Glutamatergic neuron (in vitro differentiated cells): ENCODE measurements at regions not wholly inside any gene's neighbourhood (a gene's known extent, or its start where the extent isn't known, plus 50 kb on each side); places are given as distances from the start of the nearest gene placed in this dataset.
A peak's percentile ranks its signal among the peaks of the same experiment; 100 is the strongest.

ENCODE experiments used
- DNase-seq: peaks from one replicate; pipeline ENCODE4 v3.0.0; 2022
- H3K27ac Mint-ChIP-seq: one replicate; pipeline ENCODE4 v1.8.0; 2020; ENCODE audit warnings: mild to moderate bottlenecking, mixed read lengths, inconsistent platforms; ENCODE audit not compliant: unreplicated experiment
- H3K27me3 Mint-ChIP-seq: one replicate; pipeline ENCODE4 v1.8.0; 2020; ENCODE audit warnings: mild to moderate bottlenecking, moderate library complexity, mixed read lengths, inconsistent platforms; ENCODE audit not compliant: unreplicated experiment
- H3K36me3 Mint-ChIP-seq: one replicate; pipeline ENCODE4 v1.8.0; 2020; ENCODE audit warnings: mild to moderate bottlenecking, mixed read lengths, inconsistent platforms; ENCODE audit not compliant: unreplicated experiment
- H3K4me1 Mint-ChIP-seq: one replicate; pipeline ENCODE4 v1.8.0; 2020; ENCODE audit warnings: mild to moderate bottlenecking, low read depth, mixed read lengths, inconsistent platforms; ENCODE audit not compliant: unreplicated experiment
- H3K4me3 Mint-ChIP-seq: one replicate; pipeline ENCODE4 v1.8.0; 2020; ENCODE audit warnings: mild to moderate bottlenecking, mixed read lengths, inconsistent platforms; ENCODE audit not compliant: unreplicated experiment
- H3K9me3 Mint-ChIP-seq: one replicate; pipeline ENCODE4 v1.8.0; 2020; ENCODE audit warnings: mild to moderate bottlenecking, moderate library complexity, mixed read lengths, inconsistent platforms; ENCODE audit not compliant: unreplicated experiment
- TF ChIP-seq, protein P1 (sequence below): fragments of 200-600 bp; sonication (generic); IDR thresholded peaks from one replicate; pipeline ENCODE4 v1.5.0; 2021; ENCODE audit not compliant: partially characterized antibody, unreplicated experiment

DNA sequence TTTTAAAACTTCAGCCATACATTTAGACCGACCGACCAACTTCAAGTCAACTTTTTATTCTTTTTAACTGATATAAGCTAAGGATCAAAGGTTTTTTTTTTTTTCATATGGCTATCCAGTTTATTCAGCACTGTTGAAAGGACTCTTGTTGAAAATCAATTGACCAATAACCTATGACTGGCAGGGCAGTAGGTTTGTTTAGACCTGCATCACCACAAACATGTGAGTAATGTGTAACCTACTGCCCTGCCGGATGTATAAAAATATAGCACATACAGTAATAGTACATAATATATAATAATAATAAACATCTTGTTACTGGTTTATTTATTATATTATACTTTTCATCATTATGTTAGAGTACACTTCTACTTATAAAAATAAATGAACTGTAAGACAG, 434.6 kb upstream of the SEMA3A start:
- H3K27me3 Mint-ChIP-seq: no peaks in the 10 kb centered on the region
- no peaks in the 10 kb centered on the region for H3K9me3 Mint-ChIP-seq
- TF ChIP-seq, protein P1, sequence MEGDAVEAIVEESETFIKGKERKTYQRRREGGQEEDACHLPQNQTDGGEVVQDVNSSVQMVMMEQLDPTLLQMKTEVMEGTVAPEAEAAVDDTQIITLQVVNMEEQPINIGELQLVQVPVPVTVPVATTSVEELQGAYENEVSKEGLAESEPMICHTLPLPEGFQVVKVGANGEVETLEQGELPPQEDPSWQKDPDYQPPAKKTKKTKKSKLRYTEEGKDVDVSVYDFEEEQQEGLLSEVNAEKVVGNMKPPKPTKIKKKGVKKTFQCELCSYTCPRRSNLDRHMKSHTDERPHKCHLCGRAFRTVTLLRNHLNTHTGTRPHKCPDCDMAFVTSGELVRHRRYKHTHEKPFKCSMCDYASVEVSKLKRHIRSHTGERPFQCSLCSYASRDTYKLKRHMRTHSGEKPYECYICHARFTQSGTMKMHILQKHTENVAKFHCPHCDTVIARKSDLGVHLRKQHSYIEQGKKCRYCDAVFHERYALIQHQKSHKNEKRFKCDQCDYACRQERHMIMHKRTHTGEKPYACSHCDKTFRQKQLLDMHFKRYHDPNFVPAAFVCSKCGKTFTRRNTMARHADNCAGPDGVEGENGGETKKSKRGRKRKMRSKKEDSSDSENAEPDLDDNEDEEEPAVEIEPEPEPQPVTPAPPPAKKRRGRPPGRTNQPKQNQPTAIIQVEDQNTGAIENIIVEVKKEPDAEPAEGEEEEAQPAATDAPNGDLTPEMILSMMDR: no peak
- H3K4me1 Mint-ChIP-seq: no peaks in the 10 kb centered on the region
- no peak overlapping the region for H3K27ac Mint-ChIP-seq
- no peak overlapping the region for H3K4me3 Mint-ChIP-seq
- no peak for DNase-seq
- H3K36me3 Mint-ChIP-seq: peaks cover 9% of the 10 kb centered on the region

DNA sequence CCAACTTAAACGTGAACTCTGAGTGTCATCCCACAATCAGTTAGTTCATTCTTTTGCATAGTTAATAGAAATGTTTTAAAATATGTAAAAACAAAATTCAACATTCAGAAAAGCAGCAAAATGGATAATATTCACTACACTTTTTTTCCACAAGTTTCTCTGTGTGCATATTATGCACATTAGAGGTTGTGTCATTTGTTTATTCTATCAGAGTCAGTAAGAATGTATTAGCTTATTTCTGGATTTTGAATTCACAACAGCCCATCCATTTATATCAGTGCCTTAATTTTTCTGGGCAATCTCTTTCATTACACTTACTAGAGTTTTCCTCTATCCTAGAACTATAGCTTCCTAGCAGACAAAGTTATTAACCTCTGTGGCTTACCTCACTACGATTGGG, 432.7 kb upstream of the SEMA3A start:
- H3K9me3 Mint-ChIP-seq: no peaks in the 10 kb centered on the region
- no peaks in the 10 kb centered on the region for H3K4me1 Mint-ChIP-seq
- H3K27me3 Mint-ChIP-seq: no peaks in the 10 kb centered on the region
- no peaks in the 10 kb centered on the region for H3K36me3 Mint-ChIP-seq
- H3K4me3 Mint-ChIP-seq: no peak overlapping the region
- no peak for DNase-seq
- no peak overlapping the region for H3K27ac Mint-ChIP-seq
- TF ChIP-seq, protein P1: no peak

DNA sequence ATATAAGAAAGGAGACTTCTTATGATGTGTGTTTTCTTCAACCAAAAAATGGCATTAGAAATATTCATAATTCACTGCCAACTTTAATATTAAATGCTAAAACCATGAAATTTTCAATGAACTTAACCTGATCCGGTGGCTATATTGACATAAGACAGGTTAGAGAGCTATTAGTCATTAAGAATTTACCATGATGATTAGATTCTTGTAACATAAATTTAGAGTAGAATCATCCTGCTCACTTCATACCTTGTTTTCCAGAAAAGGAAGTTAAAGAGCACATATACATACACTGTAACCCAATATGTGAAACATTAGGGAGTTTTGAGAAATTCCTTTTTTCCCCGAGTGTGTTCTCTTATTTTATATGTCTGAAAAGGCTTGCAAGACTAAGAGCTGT, 430.3 kb upstream of the SEMA3A start:
- DNase-seq: no peak
- Mint-ChIP-seq H3K9me3 (no peaks in the 10 kb centered on the region), H3K36me3 (no peaks in the 10 kb centered on the region), H3K4me3 (no peak overlapping the region), H3K27me3 (no peaks in the 10 kb centered on the region), H3K4me1 (no peaks in the 10 kb centered on the region), H3K27ac (no peak overlapping the region)
- TF ChIP-seq, protein P1: no peak

DNA sequence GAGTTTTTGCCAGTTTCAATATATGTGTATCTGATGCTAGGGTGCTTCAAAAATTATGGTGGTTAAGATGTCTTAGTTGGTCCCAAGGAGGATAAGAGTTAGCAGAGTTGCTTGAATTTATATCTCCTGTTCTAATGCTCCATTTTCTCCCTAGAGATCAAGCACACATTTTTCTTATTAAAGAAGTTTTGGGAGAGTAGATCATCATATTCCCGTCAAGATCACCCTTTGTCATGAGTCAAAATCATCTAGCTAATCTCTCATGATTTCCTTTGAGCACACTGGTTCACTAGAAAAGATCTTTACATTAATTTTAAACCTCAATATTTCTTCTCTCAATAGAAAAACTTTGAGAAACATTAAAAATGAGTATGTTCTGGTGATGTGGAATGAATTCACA, 429.9 kb upstream of the SEMA3A start:
- no peak for DNase-seq
- H3K27ac Mint-ChIP-seq: no peak overlapping the region
- no peaks in the 10 kb centered on the region for H3K27me3 Mint-ChIP-seq
- no peaks in the 10 kb centered on the region for H3K9me3 Mint-ChIP-seq
- no peak overlapping the region for H3K4me3 Mint-ChIP-seq
- no peaks in the 10 kb centered on the region for H3K4me1 Mint-ChIP-seq
- no peaks in the 10 kb centered on the region for H3K36me3 Mint-ChIP-seq
- TF ChIP-seq, protein P1: no peak

DNA sequence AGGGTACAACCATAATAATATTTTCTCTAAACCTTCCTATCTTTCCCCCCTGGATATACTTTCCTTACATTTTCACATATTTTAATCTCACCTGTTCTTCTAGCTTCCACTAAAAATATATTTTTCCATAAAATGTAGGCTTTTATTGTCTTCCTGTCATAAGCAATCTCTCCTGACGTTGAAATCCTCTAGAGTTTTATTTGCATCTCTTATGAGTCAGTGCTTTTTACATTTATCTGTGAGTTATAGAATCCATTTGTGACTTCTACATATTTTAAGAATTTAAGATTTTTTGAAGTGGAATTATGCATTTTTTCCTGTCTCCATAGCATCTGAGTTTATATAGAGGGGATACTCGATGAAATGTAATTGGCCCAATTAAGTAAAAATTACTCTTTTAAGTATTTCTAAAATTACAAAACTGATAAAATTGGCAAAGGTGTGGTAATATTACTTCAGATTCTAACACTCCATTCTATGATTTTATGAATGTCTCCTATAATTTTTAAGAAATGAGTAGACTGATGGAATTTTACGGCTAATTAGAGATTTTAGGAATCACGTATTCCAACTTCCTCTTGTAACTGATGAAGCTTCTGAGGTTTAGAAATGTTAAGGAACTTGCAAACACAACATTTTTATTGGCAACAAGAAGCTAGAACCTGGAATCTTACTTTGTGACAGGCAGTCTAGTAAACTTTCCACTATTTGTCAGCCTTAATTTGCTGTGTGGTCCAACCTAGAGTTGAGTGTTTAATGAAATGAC, 422.9 kb upstream of the SEMA3A start:
- H3K4me3 Mint-ChIP-seq: no peak overlapping the region
- peak overlapping the region; percentile 29 for H3K27ac Mint-ChIP-seq

More for the DNA sequence above, 422.9 kb upstream of the SEMA3A start:
- Mint-ChIP-seq H3K9me3 (no peaks in the 10 kb centered on the region), H3K4me1 (peaks cover 3% of the 10 kb centered on the region), H3K36me3 (no peaks in the 10 kb centered on the region), H3K27me3 (no peaks in the 10 kb centered on the region)
- TF ChIP-seq, protein P1: no peak
- no peak for DNase-seq
